HK-2 (cell line): ENCODE measurements at regions not wholly inside any gene's neighbourhood (a gene's known extent, or its start where the extent isn't known, plus 50 kb on each side); places are given as distances from the start of the nearest gene placed in this dataset.

Experiments used
- DNase-seq: peaks from one replicate; pipeline ENCODE4 v3.0.0-alpha.2; 2018; ENCODE audit not compliant: unreplicated experiment

- no peak for DNase-seq
These were observed 58.9 kb downstream of the IRX1 start for GRCh38 chr5:3654515-3654914.

DNA sequence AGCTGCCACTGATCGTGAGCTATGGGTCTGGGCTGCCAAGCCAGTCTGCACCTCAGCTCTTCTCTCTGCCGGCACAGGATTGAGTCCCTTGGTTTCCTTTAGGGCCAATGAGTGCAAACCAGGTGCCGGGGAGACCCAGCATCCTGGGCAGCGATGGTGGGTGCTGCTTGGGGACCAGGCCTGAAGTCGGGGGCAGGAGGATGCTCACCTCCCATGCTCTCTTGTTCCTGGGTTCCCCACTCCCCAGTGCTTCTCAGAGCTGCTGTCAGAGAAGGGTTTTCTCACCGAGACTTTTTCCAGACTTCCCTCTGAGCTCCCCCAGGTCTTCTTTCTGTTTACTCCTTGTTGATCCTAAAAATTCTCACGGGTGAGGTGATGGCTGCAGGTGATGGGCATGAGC, 61.2 kb downstream of the IRX1 start:
- no peak for DNase-seq

DNA sequence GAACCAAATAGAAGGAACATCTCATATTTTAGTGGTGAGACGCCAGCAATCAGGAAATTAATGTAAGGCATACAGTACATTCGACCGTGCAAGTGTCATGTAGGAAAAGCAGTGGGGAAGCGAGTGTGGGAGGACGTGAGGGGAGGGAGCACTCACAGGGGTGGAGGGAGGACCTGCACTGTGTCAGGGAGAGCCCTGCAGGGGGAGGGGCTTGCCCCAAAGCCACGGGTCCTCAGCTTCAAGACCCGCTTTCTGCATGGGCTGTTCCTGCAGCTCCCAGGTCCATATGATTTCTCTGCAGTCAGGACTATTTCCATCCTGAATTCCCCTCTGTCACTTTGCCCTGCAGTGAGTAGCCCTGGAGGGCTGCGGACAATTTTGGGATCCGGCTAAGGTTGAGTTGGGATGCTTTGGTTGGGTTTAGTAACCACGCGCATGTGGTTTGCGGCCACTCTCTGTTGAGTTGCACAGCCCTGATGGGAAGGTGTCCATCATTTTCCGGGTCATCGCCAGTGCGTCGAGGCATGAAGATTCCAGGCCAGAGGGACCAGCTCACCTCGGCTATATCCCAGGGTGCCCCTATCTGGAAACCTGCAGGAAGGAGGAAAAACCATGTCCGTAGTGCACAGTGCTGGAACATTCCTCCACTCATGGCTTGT, 61.9 kb downstream of the IRX1 start:
- no peak for DNase-seq

DNA sequence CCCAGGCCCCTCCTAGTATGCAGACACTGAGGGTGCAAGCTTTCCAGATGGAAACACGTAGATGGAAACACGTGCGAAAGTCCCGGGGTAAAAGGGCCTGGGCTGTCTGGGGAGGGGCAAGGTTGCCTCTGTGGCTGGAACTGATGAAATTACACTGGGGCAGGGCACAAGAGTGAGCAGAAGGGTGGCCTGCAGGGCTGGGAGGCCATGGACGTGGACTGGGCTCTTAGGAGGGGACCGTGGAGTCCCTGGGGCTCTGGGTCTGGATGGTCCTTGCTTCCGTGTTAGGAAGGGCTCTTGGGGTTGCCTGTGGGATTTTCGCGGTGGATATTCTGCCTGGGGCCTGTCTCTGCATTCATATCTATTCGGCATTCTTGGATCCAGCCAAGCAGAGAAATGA, 63.3 kb downstream of the IRX1 start:
- DNase-seq: no peak

DNA sequence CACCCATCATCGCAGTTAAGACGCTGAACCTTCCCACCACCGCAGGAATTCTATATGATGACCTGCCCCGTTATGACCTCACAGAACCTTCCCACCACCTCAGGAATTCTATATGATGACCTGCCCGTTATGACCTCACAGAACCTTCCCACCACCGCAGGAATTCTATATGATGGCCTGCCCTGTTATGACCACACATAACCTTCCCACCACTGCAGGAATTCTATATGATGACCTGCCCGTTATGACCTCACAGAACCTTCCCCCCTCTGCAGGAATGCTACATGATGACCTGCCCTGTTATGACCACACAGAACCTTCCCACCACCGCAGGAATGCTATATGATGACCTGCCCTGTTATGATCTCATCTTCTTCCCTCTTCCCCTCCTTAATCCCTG, 64.3 kb downstream of the IRX1 start:
- DNase-seq: no peak

DNA sequence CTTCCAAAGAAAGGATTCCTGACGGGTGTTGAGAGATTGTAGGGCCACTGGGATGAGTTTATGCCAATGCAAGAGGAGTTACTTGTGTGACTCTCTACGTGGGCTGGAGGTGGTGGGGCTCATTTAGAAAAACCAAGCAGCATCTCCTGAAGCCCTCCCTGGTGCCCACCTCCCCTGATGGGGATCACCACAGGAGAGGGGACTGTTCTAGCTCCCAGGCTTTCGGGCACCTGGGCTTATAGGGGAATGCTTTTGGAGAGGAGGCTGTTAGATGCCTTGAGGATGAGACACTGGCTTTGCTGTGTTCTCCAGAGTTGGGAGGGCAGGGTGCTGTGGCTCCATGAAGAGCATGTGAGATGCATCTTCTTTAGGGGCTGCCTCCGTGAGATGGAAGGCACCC, 65.0 kb downstream of the IRX1 start:
- no peak for DNase-seq

DNA sequence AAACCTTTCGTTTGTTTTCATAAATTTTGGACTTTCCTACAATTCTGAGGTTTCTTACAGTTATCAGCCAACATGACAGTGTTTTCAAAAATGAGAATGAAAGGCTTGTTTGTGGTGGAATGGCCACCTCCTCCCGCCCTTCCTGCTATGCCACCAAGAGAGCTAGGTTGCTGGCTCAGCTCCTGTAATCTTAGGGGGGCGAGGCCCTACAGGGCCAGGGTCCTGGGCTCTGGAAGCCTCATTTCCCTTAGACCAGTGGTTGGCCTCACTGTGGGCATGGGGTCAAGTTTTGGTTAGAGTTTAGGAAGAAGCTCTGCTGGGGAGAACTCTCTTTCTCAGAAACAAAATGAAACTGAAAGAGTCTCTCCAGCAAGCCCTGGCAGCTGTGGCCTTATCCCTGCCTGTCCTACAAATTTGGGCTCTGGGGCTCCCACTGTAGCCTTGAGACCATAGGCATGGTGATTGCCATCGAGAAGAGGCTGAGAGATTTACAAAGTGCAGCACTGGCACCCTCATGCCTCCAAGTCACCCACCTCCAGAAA, 66.2 kb downstream of the IRX1 start:
- DNase-seq: no peak

GRCh38 chr5:3662344-3662743, 66.7 kb downstream of the IRX1 start:
- no peak for DNase-seq

- DNase-seq: no peak
These were observed 75.7 kb downstream of the IRX1 start for GRCh38 chr5:3671337-3671736.

DNA sequence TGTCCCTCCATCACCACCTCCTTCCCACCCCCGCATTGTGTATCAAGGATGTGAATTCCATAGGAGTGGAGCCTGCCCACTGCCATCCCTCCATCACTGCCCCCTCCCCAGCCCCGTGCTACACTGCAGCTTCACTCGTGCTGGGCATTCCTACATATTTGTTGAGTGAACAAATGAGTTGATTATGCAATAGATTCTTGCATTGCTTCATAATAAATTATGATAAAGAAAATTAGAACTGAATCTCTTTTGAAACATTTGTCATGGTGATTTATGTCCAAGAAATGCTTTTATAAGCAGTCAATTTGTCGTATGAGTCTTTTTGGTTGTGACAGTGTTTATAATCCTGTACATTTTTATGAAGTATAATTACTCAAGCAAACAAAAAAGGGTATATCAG, 83.2 kb downstream of the IRX1 start:
- DNase-seq: no peak

GRCh38 chr5:3680821-3681220, 85.2 kb downstream of the IRX1 start:
- DNase-seq: no peak

GRCh38 chr5:3684118-3684517, 88.5 kb downstream of the IRX1 start:
- no peak for DNase-seq

- no peak for DNase-seq
These were observed 89.2 kb downstream of the IRX1 start for GRCh38 chr5:3684771-3685354.

DNA sequence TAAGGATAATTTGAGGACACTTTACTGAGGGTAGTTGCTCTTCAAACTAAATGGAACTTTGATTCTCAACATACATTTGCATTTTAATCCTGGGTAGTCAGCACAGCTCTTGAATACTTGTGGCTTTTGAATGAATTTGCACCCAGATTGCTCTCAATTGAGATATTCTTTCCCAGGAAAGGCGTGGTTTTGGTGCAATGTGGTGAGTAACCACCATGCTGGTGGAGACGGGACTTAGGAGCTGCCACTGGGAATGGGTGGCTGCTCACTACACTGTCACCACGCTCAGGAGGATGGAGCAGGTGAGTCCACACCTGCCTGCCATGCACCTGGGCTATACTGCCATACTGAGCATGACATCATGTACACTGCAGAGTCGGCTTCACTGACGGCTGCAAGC, 99.2 kb downstream of the IRX1 start:
- no peak for DNase-seq

DNA sequence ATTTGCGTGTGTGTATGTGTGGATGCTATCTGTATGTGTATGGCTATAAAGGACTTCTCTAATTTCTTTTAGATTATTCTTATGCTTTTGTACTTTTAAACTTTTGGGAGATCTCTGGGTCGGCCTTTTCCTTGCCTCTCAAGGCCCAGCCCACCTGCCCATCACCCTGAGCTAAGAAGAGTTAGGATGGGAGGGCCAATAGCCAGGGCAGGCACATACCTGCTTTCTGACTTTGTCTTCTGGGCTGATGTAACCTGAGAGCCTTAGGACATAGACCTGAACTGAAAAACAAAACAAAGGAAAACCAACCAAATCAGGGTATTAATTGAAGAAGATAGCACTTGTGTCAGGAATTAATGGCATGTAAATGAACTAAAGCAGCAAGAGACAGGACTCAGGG, 100.2 kb downstream of the IRX1 start:
- no peak for DNase-seq

DNA sequence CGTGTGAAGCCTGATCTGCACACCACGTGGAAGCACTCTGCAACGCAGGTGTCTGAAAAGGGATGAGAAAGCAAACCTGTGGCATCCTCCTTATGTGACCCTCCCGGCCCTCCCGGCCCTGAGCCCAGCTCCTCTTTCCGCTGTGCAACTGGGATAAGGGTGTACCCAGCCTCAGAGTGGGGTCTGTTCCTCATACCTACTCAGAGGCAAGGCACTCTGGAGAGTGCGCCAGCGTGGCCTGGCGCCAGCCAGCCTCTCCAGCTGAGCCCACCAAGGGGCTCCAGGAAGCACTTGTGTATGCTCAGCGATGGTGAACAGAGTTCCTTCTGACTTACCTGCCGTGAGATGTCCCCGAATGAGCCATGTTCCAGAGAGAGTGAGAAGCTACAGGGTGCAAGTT, 102.8 kb downstream of the IRX1 start:
- no peak for DNase-seq

GRCh38 chr5:3701694-3702093, 106.1 kb downstream of the IRX1 start:
- no peak for DNase-seq

- DNase-seq: no peak
These were observed 109.0 kb downstream of the IRX1 start for GRCh38 chr5:3704661-3705060.

- DNase-seq: no peak
These were observed 113.6 kb downstream of the IRX1 start for GRCh38 chr5:3709068-3709716.

DNA sequence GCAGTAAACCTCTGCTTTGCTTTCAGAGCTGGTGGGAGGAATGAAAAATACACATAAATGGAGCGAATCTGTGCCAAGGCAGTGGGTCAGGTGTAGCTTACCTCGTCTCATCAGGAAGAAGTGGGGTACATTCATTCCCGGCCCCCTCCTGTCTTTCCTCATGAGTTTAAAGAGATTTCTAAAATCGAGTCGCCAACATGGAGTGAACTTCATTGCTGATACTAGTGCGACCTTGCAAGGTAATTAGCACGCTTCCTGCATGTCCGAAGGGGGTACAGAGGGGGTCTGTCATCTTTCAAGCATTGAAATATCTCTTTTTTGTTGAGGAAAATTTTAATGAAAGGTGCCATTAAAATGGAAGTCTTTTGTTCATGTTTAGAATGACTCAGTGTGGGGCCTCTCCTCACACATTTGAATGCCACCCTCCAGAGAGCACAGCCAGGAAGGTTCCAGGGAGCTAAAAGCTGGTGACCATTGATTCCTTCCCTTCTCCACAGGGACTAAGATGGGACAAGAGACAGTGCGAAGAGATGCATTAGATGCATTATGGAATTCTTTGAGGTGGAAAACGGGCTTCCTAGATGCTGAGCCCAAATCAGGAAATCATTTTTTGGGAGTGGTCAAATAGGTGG, 114.2 kb downstream of the IRX1 start:
- DNase-seq: no peak

DNA sequence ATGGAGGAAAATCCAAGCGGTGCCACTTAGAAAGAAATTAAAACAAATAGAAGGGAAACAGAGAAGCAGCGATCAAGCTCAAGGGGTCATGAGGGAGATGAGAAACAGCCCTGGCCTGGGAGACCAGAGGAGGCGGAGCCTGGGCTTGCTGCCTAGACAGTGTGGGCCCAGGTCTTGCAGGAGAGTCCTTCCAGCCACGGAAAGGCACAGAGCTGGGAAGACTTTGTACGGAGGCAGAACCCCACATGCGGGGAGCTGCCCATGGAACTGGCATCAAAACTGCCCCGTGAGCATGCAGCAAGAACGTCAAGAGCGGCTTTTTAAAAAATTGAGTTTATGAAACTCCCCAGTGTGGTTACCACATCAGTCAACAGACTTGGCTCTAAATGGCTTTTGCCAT, 119.4 kb downstream of the IRX1 start:
- DNase-seq: no peak

DNA sequence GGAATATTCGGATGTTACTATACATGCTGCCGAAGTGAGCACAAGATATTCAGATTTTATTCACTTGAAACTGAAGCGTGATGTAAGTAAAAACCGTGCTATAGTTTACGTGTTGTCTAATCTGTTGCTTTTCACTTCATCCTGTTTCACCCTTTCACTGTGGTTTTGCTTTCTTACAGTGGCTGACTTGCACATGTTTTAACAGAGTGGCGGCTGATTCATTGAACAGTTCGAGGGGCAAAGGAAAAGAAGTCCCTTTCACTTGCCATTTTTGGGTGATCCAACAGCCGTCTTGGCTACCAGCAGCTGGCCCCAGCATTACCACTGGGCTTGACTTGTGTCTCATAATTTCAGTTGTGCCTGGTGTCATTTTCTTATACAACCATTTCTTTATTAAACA, 134.0 kb downstream of the IRX1 start:
- DNase-seq: no peak

DNA sequence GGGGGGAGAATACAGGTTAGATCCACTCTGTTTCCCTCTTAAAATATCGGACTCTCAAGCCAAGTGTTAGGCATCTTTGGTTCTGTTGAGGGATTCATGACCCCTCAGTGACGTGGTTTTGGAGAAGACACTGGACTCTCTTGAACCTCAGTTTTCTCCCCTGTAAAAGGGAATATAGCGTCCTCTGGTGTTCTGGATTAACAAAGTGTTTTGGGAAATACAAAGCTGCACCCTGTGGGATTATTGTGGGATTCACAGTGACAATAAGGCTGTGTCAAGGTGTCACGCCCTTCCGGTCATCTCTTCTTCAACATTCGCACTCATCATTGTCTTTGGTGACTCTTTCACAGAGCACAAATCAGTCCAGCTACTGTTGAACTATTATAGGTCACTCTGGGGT, 139.0 kb downstream of the IRX1 start:
- DNase-seq: no peak
